Keratinocyte (primary cell): ENCODE measurements at regions not wholly inside any gene's neighbourhood (a gene's known extent, or its start where the extent isn't known, plus 50 kb on each side); places are given as distances from the start of the nearest gene placed in this dataset.

ENCODE experiments used
- DNase-seq: peaks from one replicate; pipeline ENCODE4 v3.0.0-alpha.2; 2011; ENCODE audit warnings: low read depth, missing footprints, low spot score
- FAIRE-seq: peaks from 2 replicates; lab custom pipeline; 2011; peaks lifted over from hg19 to GRCh38; lab: Jason Lieb, UNC
- H2AFZ ChIP-seq: 2 replicates; pipeline ENCODE4 v1.6.0; 2012; ENCODE audit warnings: low read length, control low read depth, inconsistent platforms; ENCODE audit not compliant: control insufficient read depth
- H3K27ac ChIP-seq: 2 replicates; pipeline ENCODE4 v1.5.1; 2011; ENCODE audit warnings: low read length; ENCODE audit not compliant: control insufficient read depth, insufficient read depth
- H3K27me3 ChIP-seq: 3 replicates; pipeline ENCODE4 v1.6.0; 2011; ENCODE audit warnings: low read length; ENCODE audit not compliant: control insufficient read depth, insufficient read depth; ENCODE audit errors: extremely low read depth
- H3K36me3 ChIP-seq, 2 experiments: 2 replicates in 1 of 2; 3 replicates in 1 of 2; pipeline ENCODE4 v1.5.1; 2011; ENCODE audit warnings: low read length in 2 of 2, mild to moderate bottlenecking in 1 of 2; ENCODE audit not compliant: control insufficient read depth in 2 of 2, insufficient read depth in 2 of 2; ENCODE audit errors: extremely low read depth in 1 of 2
- H3K4me1 ChIP-seq: 3 replicates; pipeline ENCODE4 v1.5.1; 2011; ENCODE audit warnings: low read length; ENCODE audit not compliant: control insufficient read depth, insufficient read depth; ENCODE audit errors: extremely low read depth
- H3K4me2 ChIP-seq: 3 replicates; pipeline ENCODE4 v1.6.0; 2011; ENCODE audit warnings: low read depth, low read length; ENCODE audit not compliant: control insufficient read depth, insufficient read depth; ENCODE audit errors: extremely low read depth
- H3K4me3 ChIP-seq, 3 experiments: fragments of 200-600 bp in 1 of 3; sonication (generic) in 1 of 3; 2 replicates in 2 of 3; 3 replicates in 1 of 3; pipeline ENCODE4 v1.5.1; 2011 to 2016; ENCODE audit warnings: low read length in 3 of 3, mild to moderate bottlenecking in 3 of 3, control low read depth in 2 of 3, inconsistent platforms in 1 of 3, low read depth in 1 of 3, mixed read lengths in 1 of 3, mixed run types in 1 of 3, moderate library complexity in 1 of 3; ENCODE audit not compliant: control insufficient read depth in 2 of 3, insufficient read depth in 2 of 3; ENCODE audit errors: extremely low read depth in 1 of 3
- H3K79me2 ChIP-seq: 2 replicates; pipeline ENCODE4 v1.6.0; 2012; ENCODE audit warnings: low read length; ENCODE audit not compliant: control insufficient read depth, insufficient read depth
- H3K9ac ChIP-seq: 3 replicates; pipeline ENCODE4 v1.6.0; 2011; ENCODE audit warnings: low read length; ENCODE audit not compliant: control insufficient read depth, insufficient read depth; ENCODE audit errors: extremely low read depth
- H3K9me1 ChIP-seq: 3 replicates; pipeline ENCODE4 v1.6.0; 2011; ENCODE audit warnings: low read length; ENCODE audit not compliant: control insufficient read depth, insufficient read depth; ENCODE audit errors: extremely low read depth
- H3K9me3 ChIP-seq: 2 replicates; pipeline ENCODE4 v1.5.1; 2012; ENCODE audit warnings: low read depth, low read length; ENCODE audit not compliant: control insufficient read depth
- H4K20me1 ChIP-seq: 3 replicates; pipeline ENCODE4 v1.6.0; 2011; ENCODE audit warnings: low read length; ENCODE audit not compliant: control insufficient read depth, insufficient read depth; ENCODE audit errors: extremely low read depth
- EZH2 ChIP-seq: IDR thresholded peaks from one replicate; pipeline ENCODE4 v1.6.1; 2012; ENCODE audit warnings: inconsistent platforms, mild to moderate bottlenecking, low read length, moderate library complexity
- dilution Hi-C: fragments of 300-500 bp; cut with MboI; formaldehyde crosslinking; loops from one replicate; pipeline ENCODE4 v1.7.0; 2020; ENCODE audit warnings: low sequenced_read_pairs; ENCODE audit not compliant: extremely low pct_ligation_motif_present
- TF ChIP-seq, protein P1 (sequence below), 3 experiments: IDR thresholded peaks in 1 of 3; conservative IDR thresholded peaks in 1 of 3; optimal IDR thresholded peaks in 1 of 3; 2 replicates in 2 of 3; 3 replicates in 1 of 3; pipeline versions ENCODE3 to v1.5.1; 2011; ENCODE audit warnings: low read length in 3 of 3, mild to moderate bottlenecking in 3 of 3, moderate library complexity in 2 of 3, control low read depth in 1 of 3, inconsistent platforms in 1 of 3; ENCODE audit not compliant: insufficient read depth in 2 of 3; ENCODE audit errors: extremely low read depth in 1 of 3

DNA sequence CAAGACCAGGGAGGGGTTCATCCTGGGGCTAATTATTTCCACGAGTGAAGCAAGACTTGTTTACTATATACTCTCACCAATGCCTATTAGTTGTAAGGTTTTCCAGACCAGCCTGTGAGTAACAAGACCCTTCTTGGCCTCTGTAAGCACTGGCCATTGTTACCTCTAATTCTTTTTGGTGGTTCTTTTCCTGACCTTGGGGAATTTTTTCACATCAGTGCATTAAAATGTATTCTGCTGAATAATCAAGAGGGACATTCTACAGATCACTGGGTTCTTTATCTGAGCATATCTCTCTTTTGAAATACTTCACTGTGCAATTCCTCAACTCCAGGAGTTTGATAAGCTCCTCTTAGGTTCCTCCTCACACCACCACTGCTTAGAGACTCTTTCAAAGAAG is 909.9 kb upstream of the ACVR2A start:
- Histone ChIP-seq H3K9me3 (no peaks in the 10 kb centered on the region), H3K27ac (no peak overlapping the region), H3K36me3 (no peaks in the 10 kb centered on the region), H3K9me1 (no peaks in the 10 kb centered on the region), H3K27me3 (no peaks in the 10 kb centered on the region), H3K9ac (no peak overlapping the region), H4K20me1 (no peaks in the 10 kb centered on the region), H3K4me2 (no peak overlapping the region), H3K4me3 (no peak overlapping the region), H3K79me2 (no peaks in the 10 kb centered on the region), H3K4me1 (no peaks in the 10 kb centered on the region), H2AFZ (no peak overlapping the region)
- dilution Hi-C loops: no loop called here
- DNase-seq: no peak
- FAIRE-seq: no peak
- TF ChIP-seq EZH2: no peak
- TF ChIP-seq, protein P1, sequence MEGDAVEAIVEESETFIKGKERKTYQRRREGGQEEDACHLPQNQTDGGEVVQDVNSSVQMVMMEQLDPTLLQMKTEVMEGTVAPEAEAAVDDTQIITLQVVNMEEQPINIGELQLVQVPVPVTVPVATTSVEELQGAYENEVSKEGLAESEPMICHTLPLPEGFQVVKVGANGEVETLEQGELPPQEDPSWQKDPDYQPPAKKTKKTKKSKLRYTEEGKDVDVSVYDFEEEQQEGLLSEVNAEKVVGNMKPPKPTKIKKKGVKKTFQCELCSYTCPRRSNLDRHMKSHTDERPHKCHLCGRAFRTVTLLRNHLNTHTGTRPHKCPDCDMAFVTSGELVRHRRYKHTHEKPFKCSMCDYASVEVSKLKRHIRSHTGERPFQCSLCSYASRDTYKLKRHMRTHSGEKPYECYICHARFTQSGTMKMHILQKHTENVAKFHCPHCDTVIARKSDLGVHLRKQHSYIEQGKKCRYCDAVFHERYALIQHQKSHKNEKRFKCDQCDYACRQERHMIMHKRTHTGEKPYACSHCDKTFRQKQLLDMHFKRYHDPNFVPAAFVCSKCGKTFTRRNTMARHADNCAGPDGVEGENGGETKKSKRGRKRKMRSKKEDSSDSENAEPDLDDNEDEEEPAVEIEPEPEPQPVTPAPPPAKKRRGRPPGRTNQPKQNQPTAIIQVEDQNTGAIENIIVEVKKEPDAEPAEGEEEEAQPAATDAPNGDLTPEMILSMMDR (optimal IDR thresholded peaks at IDR 0.05 in 1 of 3, IDR thresholded peaks at IDR 0.05 in 1 of 3, conservative IDR thresholded peaks at IDR 0.05 in 1 of 3; ENCODE audit: extremely low read depth in 1 of 3, insufficient read depth in 2 of 3, low read length in 3 of 3): no peak

DNA sequence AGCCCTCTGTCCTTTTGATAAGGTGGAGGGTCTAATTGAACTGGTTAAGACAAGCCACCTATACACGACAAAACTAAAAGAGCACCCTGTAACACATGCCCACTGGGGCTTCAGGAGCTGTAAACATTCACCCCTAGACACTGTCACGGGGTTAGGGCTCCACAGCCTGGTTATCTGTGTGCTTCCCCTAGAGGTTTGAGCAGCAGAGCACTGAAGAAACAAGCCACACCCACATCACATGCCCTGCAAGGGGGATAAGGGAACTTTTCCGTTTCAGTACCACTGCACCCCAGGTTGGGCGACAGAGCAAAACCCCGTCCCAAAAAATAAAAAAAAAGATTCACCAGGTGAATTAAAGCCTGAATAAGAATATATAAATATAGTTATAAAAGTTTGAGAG is 913.7 kb upstream of the ACVR2A start:
- Histone ChIP-seq H3K36me3 (no peaks in the 10 kb centered on the region), H3K27ac (no peak overlapping the region), H3K9ac (no peak overlapping the region), H3K4me3 (no peak overlapping the region), H2AFZ (no peak overlapping the region), H3K27me3 (no peaks in the 10 kb centered on the region), H3K4me1 (no peaks in the 10 kb centered on the region), H3K79me2 (no peaks in the 10 kb centered on the region), H3K9me1 (no peaks in the 10 kb centered on the region), H3K4me2 (no peak overlapping the region), H4K20me1 (no peaks in the 10 kb centered on the region), H3K9me3 (no peaks in the 10 kb centered on the region)
- TF ChIP-seq, protein P1 (optimal IDR thresholded peaks at IDR 0.05 in 1 of 3, IDR thresholded peaks at IDR 0.05 in 1 of 3, conservative IDR thresholded peaks at IDR 0.05 in 1 of 3; ENCODE audit: extremely low read depth in 1 of 3, insufficient read depth in 2 of 3, low read length in 3 of 3): no peak
- no peak for TF ChIP-seq EZH2
- no peak for FAIRE-seq
- DNase-seq: no peak
- dilution Hi-C loops: no loop called here
